HG03378 (cell line): ENCODE measurements at regions not wholly inside any gene's neighbourhood (a gene's known extent, or its start where the extent isn't known, plus 50 kb on each side); places are given as distances from the start of the nearest gene placed in this dataset.

ENCODE experiments used
- ATAC-seq: cut with Tn5 transposase; IDR thresholded peaks from one replicate; pipeline ENCODE4 v1.9.1; 2021; ENCODE audit warnings: mild to moderate bottlenecking, moderate library complexity; ENCODE audit not compliant: unreplicated experiment

DNA sequence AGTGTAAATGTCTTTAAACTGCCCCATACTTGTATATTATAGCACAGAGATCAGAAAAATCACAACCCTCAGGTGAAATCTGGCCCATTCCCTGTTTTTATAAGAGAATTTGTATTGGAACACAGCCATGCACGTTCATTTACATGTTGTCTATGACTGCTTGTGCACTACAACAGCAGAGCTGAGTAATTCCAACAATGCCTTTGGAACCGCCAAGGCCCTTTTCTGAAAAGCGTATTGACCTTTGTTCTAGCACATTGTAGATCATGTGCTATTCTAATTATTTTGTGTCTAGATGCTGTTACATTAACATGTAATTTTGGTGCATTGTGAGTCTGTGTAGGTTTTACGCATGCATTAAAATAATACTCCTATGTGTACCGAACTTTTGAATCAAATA is 339.6 kb downstream of the CHRM3 start:
- ATAC-seq: no peak

DNA sequence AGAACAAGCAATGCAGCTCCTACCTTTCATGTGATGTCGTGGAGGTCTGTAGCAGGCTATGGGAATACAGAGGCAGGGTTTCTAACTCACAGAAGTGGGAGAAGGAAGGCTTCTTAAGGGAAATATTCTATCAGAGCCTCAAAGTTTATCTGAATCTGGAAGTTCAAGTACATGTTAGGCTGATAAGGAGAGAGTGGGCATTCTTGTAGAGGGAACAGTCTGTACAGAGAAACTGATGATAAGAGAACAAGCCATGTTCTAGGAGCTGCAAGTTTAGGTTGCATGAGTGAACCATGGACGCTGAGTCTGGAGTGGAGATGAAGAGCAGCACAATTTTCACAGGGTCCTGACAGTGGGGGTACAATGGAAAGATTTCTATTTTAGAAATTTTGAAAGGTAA is 344.0 kb downstream of the CHRM3 start:
- ATAC-seq: no peak

DNA sequence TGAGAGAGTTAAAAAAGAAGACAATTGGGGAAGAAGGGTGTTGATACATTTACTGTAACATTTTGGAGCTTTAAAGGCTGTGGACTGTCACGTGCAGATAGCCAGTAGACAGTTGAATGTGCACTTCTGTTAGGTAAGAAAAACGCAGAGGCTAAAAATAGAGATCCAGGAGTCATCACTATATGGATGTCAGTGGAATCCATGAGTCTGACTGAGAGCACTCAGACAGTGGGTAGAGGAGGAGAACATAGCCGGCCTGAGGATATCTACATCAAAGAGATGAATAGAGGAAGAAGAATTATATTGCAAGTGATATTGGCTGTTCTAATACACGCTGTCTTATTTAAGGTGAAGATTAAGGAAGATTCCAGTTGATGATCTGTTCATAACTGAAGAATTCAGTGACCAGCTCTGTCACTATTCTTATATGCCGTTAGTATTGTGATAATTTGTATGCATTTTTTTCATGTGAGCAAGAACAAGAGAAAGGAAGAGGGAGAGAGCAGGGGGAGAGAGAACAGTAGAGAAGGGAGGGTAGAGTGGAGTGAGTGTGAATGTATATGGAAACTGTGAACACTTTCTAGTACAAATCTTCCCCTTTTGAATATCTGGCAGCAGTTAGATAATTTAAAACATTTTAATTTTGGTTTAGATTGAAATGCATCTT is 344.8 kb downstream of the CHRM3 start:
- no peak for ATAC-seq

DNA sequence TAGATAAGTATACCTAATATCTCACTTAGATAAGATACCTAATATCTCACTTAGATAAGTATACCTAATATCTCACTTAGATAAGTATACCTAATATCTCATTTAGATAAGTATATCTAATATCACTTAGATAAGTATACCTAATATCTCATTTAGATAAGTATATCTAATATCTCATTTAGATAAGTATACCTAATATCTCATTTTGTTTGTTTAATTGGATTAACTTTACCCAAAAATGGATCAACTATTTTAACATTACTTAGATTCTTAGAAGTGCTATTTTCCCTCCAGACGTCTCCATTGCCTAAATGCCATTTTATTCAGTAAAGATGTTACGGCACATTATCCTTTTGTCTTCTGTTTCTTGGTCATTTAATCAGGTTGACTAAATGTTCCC is 346.4 kb downstream of the CHRM3 start:
- ATAC-seq: no peak

DNA sequence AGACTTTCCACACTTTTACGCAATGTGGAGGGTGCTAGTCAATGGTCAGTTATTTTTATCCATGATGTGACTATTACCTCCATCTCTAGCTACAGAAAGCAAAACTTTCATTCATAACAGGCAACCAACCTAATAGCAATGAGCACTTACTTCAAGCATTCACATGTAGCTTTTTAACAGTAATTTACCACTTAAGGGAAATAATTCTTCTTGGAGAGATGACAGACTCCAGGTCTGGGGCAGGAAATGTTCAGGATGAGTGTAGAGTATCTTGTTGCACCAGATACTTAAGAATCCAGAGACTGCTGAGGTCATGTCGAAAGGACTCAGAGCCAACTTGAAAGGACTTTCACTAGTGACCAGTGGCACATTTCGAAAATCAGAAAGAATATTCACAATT is 347.6 kb downstream of the CHRM3 start:
- ATAC-seq: no peak

DNA sequence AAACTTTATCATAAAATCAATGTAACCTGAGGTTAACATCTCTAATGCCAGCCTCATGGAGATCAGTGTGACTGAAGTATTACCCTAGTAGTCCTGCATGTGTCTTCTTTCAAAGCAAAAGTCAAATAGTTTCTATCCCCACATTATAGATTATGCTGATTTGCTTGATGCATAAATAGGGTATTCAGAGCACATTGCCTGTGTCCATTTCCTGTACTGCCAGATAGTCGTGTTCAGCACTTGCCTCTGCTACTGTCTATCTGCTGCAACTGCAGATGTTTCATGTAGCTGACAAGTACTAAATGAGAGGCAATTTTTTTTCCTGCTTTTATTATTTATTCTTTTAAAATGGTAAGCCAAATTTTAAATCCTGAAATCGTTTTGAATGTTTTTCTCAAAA is 348.7 kb downstream of the CHRM3 start:
- no peak for ATAC-seq

DNA sequence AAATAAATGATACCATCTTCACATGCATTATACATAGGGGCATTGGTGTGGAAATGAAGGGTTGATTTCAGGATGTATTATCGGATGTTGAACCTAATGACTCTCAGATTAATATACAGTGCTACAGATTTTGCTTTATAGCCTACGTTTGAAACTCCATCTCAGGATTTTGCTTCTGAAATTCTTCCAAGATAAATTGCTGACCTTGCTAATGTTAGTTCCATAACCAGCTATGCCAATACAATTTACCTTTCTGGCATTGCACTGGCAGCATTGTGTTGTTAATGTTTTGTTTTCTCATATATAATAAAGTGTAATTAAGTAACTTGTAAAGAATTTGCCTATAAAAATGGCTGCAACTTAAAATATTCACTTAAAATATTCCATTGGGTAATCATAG is 350.1 kb downstream of the CHRM3 start:
- no peak for ATAC-seq

DNA sequence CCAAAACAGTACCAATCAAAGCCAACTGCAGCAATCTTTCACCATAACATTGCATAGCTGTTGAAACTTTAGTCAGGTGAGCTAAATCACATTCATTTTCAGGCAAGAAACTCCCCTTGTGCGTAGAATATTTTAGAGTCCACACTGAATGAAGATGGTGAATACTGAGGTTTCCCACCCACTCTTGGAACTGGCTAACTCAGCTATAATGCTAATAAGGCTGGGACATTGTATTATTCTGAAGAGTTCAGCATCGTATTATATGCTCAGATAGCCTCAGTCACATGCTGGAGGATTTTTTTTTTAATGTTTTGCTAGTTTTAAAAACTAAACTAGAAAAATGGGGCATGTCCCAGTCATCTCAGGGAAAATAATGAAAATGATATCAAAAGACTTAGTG is 352.3 kb upstream of the FMN2 start:
- ATAC-seq: no peak

DNA sequence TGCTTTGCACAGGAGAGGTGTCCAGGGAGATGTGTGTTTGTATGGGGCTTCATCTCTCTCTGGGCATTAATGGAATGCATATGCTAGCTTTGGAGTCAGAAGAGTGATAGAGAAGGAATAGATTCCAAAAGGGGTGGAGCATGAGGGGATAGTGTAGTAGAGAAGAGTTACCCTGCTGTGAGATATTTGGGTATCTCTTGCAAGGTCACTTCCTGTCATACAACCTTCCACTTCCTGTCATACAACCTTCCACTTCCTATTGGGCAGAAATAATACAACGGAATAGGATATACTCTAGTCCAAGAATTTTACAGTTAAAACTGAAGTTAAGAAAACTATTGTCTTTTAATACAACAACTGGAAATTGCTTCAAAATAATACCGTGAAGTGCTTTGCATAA is 351.8 kb upstream of the FMN2 start:
- no peak for ATAC-seq

DNA sequence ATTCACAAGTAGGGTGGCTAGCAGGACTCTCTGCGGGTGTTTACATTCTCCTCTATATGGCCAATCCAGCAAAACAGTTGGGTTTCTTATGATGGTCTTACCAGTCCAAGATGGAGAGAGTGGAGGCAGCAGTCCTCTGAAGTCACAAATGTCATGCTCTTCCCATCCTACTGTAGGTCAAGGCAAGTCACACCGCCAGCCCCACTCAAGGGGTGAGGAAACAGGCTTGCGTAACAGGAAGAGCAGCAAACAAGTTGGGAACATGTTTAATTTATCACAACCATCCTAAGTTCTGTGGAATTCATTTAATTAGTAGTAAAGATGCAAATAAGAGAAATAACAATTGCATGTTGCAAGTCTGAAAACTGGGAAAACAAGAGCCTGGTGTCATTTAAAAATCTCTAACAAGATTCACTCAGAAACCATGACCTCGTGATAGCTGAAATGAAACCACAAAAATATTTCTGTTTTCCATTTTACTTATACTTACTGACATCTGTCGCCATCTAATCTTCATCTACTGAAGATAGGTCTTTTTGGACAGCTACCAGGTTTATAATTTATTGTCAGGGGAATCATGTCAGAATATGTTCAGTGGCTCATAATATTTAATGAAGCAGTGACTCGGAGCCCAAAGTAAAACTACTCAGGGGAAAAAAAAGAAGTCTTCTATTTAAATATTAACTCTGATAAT is 349.1 kb upstream of the FMN2 start:
- ATAC-seq: no peak

DNA sequence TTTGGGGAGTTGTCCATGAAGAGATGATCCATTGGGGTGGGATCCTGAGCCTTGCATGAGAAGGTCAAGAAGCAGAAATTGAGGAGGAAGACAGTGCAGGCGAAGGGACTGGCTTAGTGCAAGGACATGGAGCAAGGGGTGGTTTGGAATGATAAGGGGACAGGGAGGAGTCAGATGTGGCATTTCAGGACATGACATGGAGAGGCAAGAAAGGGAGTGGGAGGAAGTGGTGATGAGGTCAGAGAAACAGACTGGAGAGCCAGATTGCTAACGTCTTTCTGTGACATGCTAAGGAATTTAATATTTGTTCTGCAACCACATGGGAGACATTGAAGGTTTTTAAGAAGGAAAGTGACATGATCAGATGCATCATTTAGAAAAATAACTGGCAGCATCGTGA is 346.8 kb upstream of the FMN2 start:
- no peak for ATAC-seq

DNA sequence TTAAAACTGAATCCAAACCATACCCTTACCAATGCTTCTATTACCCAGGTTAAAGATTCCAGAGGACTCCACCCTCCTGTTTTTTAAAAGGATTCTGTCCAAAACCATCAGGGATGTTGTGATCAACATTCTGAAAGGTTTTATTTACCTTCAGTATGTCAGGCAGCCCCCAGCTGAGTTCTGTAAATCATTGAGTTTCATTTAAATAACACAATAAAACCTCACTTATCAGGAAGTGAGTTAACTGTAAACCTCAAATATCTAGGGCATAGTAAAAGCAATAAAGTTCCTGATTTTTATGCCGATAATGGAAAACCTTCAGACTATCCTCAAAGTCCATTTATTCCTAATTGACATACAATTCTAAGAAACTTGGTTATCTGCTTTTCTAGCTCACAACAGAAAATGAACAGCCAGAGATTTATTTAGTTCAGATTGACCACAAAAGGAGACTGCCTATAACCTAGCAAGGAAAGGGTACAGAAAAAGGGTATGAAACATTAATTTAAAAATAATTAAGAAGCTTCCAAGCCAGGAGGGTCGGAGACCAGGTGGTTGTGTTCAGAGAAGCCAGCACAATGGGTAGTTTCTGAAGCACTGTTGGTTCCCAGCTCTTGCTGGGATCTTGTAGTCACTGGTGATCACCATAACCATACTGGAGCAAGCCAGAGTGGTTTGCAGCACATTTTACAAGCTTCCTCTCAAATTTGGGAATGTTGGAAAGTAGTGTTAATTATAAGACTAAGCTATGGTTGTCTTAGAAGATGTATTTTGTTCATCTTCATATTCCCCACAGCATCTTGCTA is 336.4 kb upstream of the FMN2 start:
- no peak for ATAC-seq

DNA sequence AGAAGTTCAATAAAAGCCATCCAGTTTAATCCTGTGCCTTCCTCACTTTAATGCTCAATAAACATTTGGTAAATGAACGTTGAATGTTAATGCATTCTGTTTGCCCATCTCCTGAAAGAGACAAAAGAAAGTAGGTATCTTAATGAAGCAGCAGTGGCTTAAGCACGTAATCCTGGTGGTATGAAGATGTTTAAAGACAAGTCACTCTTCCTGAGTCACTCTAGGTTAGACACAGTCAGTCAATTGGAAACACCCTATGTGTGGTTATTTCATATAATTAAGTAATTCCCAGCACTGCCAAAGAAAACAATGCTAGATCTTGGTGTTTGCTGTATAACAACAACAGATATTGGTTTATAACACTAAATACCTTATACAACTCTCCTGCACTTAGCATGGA is 334.0 kb upstream of the FMN2 start:
- ATAC-seq: no peak

DNA sequence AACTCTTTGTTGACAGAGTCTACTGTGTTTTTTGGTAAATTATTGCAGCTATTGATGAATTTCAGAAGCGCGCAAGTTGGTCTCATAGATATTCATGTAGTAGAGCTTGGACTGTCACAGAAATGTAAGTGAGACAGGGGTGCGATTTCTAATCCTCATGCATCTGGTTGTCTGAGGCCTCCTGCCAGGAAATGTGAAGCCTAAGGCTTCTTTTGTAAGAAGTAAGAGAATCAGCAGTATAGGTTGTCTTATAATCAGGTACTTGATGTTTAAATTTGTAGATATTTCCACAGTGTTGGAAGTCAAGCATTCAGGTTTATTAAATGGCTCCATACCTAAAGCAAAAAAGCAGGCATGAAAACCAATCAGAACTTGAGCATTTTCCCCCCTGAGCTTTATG is 332.9 kb upstream of the FMN2 start:
- no peak for ATAC-seq

DNA sequence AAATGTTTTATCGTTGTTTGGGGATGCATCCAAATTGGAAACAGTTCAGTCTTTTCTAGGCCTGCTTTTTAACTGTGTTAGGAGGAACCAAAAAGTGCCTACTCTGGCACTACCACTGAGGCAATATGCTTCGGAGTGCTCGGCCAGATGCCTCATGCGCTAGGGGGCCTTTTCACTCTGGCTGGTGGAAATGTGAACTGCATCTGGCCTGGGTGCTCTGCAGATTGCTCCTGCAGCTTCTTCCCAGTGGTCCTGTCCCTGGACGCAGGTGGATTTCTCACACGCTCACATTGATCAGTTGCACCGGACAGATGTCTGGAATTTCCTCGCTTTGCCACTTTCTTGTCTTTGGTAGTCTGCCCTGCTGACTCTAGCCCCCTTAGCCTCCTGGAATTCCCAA is 330.2 kb upstream of the FMN2 start:
- ATAC-seq: no peak

DNA sequence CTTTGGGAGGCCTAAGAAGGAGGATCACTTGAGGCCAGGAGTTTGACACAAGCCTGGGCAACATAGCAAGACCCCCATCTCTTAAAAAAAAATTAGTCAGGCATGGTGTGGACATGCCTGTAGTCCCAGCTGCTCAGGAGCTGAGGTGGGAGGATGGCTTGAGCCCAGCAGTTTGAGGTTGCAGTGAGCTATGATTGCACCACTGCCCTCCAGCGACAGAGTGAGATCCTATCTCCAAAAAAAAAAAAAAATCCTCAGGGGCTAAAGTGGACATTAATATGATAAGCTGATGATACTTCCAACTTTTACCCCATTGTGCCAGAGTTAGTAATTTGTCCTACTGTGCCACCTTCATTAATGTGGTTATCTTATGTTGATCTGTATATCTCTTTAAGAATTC is 327.8 kb upstream of the FMN2 start:
- ATAC-seq: no peak

DNA sequence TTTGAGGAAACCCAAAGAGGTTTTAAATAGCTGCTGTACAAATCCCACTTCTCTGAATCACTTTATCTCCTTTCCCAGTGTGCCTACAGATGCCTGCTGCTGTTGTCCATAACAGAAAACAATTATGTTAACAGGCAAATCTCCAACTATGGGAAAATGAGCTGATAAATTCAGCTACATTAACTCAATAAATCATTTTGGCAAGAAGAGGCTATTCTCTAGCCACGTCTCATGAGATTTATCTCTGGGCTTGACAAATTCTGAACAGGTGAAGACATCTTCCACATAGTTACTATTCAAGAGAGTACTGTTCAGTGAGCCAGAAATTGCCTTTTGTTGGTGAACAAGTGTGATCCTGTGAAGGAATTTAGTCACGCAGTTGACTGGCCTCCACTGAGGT is 327.1 kb upstream of the FMN2 start:
- no peak for ATAC-seq

DNA sequence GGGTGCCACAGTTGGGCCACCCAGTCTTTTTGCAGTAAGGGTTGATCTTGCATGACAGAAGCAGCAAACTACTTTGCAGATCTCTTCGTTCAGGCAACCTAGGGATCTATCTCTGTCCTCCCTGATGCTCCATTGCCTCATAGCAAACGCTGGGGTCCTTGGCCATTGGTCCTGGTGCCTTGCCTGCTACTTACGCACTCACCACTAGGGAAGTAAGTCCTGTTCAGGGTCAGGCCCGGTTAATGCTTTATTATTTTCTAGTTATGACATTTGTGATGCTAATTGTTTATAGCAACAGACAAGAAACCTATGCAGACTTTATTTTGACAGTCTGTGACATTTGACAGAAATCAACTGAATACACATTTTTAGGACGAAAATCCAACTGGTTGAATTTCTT is 326.5 kb upstream of the FMN2 start:
- ATAC-seq: no peak

DNA sequence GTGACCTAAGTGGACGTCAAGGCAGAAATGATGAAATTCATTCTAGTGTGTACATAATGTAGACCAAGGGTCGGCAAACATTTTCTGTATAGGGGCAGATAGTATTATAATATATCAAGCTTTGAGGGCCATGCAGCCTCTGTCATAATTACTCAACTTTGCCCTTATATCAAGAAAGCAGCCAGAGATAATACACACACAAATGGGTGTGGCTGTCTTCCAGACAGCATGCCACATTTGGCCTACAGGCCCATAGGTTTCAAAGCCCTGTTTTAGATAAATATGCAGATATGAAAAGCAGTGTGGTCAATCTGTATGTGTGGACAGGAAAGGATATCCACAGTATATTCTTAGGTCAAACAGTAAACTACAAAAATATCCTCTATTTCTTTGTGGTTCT is 320.1 kb upstream of the FMN2 start:
- ATAC-seq: no peak

DNA sequence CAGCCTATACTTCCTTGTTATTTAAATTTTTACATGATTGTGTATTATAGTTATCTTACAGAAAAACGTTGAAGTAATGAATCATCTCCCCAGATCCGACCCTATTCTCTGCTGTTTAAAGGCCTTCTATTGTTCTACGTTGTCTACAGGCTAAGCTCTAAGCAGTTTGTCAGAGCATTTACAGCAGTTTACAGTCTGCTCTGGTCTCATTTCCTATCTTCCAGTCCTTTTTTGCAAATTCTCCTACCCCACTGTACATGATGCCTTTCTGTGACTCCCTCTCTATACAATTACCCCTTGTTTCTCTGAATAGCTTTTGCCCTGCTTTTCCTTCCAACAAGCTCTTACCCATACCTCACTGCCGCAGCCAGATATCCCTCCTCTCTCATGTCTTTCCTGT is 319.2 kb upstream of the FMN2 start:
- no peak for ATAC-seq

DNA sequence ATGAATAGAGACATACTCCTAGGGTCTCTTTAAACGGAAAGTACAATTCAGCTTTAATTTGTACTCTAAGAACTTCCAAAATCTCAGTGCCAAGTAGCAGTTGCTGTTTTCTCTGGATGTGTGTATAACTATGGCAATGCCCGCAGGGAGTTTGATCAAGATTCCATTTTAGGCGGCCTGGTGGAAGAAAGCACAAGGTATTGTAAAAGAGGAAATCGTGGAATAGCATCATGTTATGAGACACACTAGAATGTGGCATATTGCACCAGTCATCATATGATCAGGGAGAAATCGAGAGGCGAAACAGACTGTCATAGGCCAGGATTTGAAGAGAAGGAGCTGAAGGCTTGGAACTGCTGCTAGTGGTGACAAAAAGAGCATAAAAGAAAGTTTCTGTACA is 316.2 kb upstream of the FMN2 start:
- no peak for ATAC-seq

DNA sequence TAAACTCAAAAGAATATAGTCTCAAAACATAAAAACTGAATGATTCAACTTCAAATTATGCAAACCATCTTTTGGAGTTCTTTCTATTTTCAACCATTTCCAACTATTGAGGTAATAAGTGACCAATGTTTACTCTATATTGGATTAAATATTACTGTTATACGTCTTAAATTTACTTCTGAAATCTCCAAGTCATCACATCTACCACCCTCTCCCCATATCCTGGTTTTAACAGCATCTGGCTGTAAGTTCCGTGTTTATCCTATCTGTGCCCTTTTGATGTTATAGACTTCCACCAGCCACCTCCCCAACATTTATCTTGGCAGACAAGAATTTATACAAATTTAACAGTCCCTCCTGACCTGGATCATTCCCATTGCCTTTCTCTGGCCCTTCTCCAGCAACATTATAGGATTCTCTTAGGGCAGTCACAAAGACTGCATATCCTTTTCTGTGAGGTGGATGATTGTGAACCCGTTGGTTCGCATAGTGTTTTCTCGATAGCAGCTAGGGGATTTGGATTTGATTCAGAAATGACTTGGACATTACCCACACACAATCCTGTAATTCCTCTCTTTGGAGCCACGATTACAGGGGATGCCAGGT is 313.4 kb upstream of the FMN2 start:
- no peak for ATAC-seq
